Epithelial cell of proximal tubule (primary cell): ENCODE measurements at regions not wholly inside any gene's neighbourhood (a gene's known extent, or its start where the extent isn't known, plus 50 kb on each side); places are given as distances from the start of the nearest gene placed in this dataset.

Experiments
- DNase-seq: peaks from one replicate; pipeline ENCODE4 v3.0.0-alpha.2; 2011; ENCODE audit warnings: low read depth
- H3K4me3 ChIP-seq: 2 replicates; pipeline ENCODE4 v1.5.1; 2011; ENCODE audit warnings: low read depth, mild to moderate bottlenecking, low read length
- CTCF ChIP-seq: conservative IDR thresholded peaks from 2 replicates; pipeline ENCODE4 v1.5.1; 2012; ENCODE audit warnings: low read depth, mild to moderate bottlenecking, low read length

DNA sequence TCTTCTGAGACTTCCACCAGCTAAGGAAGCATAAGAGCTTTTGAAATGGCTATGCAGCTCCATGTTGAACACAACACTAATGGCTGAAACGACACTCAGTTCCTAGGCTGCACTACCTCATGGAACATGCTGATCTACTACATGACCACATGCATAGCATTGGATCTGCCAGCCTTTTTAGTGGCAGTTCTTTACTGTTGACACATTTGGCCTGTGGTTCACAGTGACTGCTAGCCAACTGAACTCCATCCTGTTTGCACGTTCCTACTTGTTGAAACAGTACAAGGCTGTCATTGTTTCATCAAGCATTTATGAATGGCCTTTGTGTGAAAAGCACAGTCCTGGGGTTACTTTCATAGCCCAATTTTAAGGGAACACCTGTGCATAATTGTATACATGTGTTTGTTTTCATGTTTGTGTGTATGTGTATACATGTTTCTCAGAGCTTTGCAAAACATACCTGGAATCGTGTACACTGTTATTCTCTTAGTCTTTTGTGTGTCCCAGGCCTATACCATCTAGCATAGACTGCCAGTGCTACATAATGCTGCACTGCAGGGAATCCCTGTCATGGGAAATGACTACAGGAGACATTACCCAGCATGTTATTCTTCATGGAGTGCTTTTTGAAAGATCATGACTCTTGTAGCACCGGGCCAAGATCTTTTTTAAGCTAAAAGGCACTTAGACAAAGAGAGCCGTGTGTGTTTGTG lies 179.6 kb upstream of the ESRRG start:
- TF ChIP-seq CTCF, result no peak
- no peak for DNase-seq
- no peak overlapping the region for H3K4me3 ChIP-seq

DNA sequence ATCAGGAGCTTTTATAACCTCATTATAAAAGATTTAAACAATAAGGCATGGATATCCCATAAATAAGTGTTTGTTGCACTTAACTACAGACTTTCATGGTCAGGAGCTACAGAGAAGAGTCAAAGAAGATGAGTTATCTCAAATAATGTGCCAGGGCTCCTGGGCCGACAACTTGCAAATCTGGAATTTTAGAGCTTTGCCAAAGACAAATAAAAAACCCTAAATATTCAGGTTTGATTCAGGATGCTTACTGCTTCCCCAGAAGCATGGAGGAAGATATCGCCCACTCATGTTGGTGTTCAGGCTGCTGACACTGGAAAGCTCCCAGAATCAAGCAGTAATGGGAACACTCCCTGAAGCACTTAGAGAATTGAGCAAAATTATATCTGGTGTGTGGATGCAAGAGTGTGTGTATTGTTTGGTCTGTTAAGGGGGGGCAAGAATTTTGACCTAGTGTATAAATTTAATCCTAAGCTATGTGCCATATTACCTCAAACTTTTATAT lies 176.9 kb upstream of the ESRRG start:
- H3K4me3 ChIP-seq, result no peak overlapping the region
- TF ChIP-seq CTCF, result no peak
- no peak for DNase-seq

GRCh38 chr1:216898801-216899200 lies 175.6 kb upstream of the ESRRG start:
- no peak for DNase-seq
- no peak for TF ChIP-seq CTCF
- H3K4me3 ChIP-seq, result no peak overlapping the region

DNA sequence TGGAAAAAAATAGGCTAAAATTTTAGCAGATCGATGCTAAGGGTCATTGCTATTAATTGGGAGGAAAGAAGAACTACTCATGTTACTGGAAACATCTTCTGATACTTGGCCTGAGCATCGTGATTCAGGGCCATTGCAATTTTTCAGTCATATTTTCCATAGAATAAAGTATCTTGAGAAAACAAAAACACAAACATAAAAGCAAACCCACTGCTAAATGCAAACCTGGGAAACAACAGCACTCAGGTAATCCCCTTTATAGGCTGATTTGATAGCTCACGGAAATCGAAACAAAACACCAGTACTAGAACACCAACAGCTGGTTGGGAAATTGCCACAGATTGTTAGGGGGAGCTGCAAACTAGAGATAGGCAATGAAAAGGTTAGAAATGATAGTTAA lies 172.9 kb upstream of the ESRRG start:
- H3K4me3 ChIP-seq, result no peak overlapping the region
- DNase-seq, result no peak
- no peak for TF ChIP-seq CTCF

DNA sequence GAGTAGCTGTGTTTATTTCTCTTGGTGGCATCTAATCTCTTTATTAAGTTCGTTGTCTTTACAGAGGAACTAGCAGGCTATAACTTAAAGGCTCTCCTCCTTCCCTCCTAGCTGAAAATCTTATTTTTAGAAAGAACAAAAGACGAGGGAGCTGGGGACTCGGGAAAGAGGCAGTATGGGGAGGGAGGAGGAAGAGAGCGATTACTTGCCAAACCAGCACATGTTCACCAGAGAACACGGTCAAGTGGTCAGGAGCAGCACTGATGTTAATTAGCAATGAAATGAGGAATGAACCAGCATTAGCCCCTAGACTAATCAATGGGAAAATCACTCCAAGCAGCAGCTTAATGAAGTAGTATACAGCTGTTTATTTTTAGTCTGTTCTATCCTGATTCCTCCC lies 171.3 kb upstream of the ESRRG start:
- no peak overlapping the region for H3K4me3 ChIP-seq
- no peak for DNase-seq
- no peak for TF ChIP-seq CTCF

DNA sequence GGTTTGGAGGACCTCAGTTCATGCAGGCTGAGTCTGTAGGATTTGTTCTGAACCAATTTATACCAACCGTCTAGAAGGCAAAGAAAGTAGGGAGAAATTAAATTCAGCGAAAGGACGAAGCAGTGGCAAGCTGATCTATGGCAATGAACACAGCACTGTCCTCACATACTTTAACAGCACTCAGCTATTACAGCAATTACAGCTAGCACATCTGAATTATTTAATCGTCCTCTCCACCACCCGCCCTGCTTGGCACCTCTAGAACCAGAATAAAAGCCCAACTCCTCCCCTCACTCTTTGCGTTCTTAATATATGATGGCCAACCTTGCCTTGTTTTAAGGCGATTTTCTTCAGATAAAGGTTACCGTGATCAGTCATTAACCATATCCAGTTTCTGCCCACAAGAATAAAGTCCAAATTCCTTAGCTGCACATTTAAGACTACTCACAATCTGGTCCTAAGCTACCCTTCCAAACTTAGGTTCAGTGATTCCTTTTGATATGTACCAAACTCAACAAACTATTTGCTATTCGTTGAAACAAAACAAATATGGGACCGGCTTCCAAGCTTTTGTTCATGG lies 169.4 kb upstream of the ESRRG start:
- DNase-seq, result no peak
- H3K4me3 ChIP-seq, result no peak overlapping the region
- no peak for TF ChIP-seq CTCF

GRCh38 chr1:216890871-216891270 lies 167.6 kb upstream of the ESRRG start:
- H3K4me3 ChIP-seq, result no peak overlapping the region
- DNase-seq, result no peak
- TF ChIP-seq CTCF, result no peak
